Islet precursor cell (in vitro differentiated cells): ENCODE measurements at regions not wholly inside any gene's neighbourhood (a gene's known extent, or its start where the extent isn't known, plus 50 kb on each side); places are given as distances from the start of the nearest gene placed in this dataset.

ENCODE experiments used
- DNase-seq: peaks from one replicate; pipeline ENCODE4 v3.0.0-alpha.2; 2018

DNA sequence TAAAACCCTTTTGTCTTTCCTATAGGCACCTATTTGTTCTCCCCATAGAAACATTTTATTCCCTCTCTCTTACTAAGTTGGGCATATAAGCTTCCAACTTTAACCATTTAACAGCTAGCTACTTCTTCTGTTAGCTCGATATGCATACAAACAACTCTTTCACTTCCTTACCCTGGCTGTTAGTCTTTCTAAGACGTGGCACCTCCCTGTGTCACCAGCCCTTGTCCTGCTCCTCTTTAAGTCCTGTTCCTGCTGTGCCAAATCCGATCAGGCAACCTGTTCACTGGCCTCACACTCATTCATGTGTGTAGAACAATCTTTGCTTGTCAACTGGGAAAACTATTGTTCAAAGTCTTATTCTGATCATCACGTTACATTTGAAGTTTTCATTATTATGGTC is 1376.1 kb upstream of the TENM4 start:
- DNase-seq = no peak

DNA sequence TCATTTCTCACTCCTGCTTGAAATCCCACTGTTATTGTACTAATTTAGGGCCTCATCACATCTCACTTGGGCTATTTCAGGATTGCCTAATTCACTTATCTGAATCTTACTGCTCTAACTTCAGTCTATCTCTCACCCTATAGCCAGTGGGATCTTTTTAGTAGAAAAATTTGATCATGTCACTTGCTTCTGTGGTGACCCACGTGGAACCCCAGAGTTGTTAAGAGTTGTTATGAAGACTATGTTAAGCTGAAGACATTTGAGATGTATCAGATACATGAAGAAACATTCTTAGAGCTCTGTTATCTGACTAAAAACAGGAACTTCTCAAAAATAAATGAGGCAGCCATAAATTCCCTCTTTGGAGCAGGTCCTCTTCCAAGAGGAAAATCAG is 1375.6 kb upstream of the TENM4 start:
- no peak for DNase-seq

GRCh38 chr11:80815752-80816453 is 1375.1 kb upstream of the TENM4 start:
- no peak for DNase-seq

DNA sequence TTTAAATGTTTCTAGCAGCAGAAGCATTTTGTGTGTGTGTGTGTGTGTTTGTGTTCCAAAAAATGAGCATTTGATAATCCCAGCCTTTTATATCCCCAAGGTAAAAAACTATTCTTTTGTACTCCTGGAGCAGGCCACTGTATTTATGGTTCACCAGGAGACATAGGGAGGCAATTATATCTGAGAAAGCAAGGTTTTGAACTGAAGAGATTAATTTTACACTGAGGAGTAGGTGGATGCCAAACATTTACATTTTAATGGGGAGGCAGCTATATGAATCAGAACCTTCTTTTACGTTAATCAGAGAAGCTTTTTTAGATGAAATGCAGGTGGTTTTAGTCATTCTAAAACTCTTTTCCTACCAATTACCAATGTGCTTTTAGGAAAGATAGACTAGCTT is 1374.0 kb upstream of the TENM4 start:
- no peak for DNase-seq

- DNase-seq = no peak
Observed at GRCh38 chr11:80810695-80811094, 1369.9 kb upstream of the TENM4 start.

DNA sequence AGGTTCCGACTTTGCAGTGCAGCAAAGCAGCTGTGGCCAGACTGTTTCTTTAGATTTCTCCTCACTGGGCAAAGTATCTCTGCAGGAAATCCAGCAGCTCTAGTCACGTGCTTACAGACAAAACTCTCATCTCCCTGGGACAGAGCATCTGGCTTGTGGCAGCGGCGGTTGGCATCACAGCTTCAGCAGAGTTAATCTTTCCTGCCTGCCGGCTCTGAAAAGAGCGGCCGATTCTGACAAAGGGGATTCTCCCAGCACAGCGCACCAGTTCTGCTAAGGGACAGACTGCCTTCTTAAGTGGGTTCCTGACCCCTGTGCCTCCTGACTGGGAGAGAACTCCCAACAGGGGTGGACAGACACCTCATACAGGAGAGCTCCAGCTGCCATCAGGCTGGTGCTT is 1357.3 kb upstream of the TENM4 start:
- DNase-seq = no peak

DNA sequence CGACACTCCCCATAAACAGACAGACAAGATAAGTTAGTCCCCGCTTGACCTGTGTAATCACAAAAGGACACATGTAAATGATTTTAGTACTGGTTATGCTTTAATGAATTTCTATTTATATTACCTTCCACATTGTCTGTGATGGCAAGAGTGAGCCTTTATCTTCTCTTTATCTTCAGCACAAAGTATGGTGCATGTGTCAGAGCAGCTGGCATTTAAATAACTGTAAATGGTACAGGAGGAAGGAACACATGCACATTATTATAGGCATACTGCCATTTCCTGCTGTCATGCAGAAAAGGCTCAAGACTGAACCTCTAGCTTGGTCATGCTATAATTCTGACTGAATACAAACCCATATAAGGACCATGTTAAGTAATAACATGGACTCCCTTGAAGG is 1342.7 kb upstream of the TENM4 start:
- DNase-seq = no peak

DNA sequence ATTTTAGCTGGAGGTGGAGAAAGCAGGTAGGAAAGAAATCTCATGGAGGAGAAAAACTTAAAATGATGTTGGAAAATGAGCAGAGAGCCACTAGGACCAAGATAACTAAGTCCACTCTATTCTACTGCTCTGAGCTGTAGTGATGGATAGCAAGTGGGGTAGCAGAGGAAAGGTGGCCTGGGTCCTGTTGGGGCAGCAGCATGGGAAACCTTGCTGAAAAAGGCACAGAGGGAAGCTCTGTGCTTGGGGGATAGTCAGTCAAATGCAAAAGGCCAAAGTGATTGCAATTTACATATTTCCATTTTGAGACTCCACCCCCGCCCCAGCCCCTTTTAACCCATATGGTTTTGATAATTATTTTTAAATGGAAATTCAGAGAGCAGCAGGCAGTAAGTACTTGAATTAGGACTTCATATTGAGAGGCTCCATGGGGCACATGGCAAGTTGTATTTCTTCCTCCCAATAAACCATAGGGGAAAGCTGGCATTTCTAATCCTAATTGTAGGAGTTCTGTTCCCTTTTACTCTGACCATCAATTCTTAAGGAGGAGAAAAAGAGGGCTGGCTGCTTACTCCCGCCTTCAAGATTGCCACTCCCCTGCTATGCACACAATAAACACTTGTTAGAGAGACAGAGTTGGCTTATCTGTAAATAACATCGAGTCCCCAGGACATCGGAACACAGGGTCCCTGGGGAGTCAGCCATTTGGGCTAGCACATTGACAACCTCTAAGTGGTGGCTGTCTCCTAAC is 1341.5 kb upstream of the TENM4 start:
- DNase-seq = no peak

GRCh38 chr11:80779905-80780605 is 1339.2 kb upstream of the TENM4 start:
- no peak for DNase-seq

GRCh38 chr11:80778941-80779340 is 1338.1 kb upstream of the TENM4 start:
- no peak for DNase-seq

GRCh38 chr11:80778432-80778831 is 1337.6 kb upstream of the TENM4 start:
- DNase-seq = no peak

DNA sequence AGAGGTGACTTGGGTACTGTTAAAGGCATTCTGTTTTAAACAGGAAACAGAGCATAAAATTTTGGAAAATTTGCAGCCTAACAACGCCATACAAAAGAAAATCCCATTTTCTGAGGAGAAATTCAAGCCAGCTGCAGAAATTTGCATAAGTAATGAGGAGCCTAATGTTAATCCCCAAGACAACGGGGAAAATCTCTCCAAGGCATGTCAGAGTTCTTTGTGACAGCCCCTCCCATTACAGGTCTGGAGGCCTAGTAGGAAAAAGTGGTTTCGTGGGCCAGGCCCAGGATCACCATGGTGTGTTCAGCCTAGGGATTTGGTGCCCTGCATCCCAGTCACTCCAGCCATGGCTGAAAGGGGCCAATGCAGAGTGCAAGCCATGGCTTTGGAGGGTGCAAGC is 1333.1 kb upstream of the TENM4 start:
- no peak for DNase-seq

- no peak for DNase-seq
Observed at GRCh38 chr11:80771017-80771416, 1330.2 kb upstream of the TENM4 start.

- DNase-seq = no peak
Observed at GRCh38 chr11:80758787-80759186, 1318.0 kb upstream of the TENM4 start.

- DNase-seq = no peak
Observed at GRCh38 chr11:80748207-80748925, 1307.5 kb upstream of the TENM4 start.

- DNase-seq = no peak
Observed at GRCh38 chr11:80746300-80746699, 1305.5 kb upstream of the TENM4 start.

DNA sequence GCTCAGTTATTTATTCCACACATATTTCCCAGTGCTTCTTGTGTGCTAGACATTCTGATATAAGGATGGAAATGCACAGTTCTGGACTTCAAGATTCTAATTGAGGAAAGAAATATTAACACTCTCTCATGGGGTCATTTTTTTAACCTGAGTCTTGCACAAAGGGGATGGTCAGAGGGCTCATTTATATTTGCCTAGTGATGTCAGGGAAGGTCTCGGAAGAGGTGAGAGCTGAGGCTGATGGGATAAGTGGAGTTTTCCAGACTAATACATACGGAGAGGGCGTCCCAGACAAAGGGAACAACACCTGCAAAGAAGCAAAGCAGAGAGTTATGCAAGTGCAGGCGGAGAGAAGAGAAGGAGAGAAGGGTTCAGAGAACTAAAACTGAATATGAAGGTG is 1304.6 kb upstream of the TENM4 start:
- DNase-seq = no peak

- DNase-seq = no peak
Observed at GRCh38 chr11:80733790-80734189, 1293.0 kb upstream of the TENM4 start.

DNA sequence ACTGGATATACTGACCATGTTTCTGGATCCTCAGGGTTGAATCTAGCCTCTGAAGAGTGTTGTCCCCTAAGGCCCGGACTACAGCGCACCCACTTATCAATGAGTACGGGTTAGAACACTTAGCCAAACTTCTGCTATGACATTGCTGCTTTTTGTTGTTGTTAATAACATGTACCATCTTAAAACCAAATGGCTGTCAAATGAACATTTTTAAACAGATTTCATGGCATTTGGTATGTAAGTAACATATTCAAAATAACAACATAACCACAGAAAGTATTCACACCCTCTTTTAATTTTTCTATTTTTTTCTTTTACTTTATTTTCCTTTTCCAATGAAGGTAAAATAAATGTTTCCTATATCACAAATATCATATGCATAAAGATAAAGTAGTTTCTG is 1292.5 kb upstream of the TENM4 start:
- DNase-seq = no peak

- DNase-seq = peak; percentile 58
Observed at GRCh38 chr11:80727315-80727714, 1286.5 kb upstream of the TENM4 start.

DNA sequence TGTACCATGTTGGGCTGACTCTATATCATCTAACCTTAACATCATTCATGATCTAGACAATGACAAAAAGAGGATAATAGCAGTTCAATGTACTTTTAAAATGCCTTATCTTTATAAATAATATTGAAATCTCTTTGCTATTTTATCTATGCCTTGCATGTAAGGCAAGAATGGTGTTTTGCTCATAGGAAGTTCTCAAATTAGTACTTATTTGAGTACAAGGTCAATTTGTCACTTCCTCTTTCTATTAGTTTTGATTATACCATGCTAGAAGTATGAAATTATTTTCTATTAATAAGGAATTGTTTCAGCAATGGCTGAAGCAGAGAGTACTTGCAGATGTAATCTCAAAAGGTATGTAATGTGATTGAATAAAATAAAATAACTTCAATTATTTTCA is 1285.4 kb upstream of the TENM4 start:
- DNase-seq = no peak

DNA sequence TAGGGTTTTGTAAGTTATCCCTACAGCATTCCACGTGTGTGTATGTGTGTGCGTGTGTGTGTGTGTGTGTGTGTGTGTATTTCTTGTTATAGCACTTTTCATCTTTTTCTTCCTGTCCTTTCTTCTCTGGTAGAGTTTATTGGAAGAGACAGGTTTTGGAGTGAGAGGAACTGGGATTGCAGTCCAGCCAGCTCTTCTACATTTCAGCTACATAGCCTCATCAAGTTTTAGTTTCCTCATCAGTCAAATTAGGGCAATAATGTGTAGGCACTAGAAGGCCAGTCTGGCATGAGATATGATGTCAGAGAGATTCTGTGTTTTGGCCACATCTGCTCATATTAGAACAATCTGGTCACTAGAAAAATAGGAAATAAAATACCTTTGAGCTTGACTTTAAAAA is 1283.5 kb upstream of the TENM4 start:
- no peak for DNase-seq

GRCh38 chr11:80722629-80723028 is 1281.8 kb upstream of the TENM4 start:
- DNase-seq = no peak
